Mesenchymal stem cell (in vitro differentiated cells and primary cell): ENCODE measurements at regions not wholly inside any gene's neighbourhood (a gene's known extent, or its start where the extent isn't known, plus 50 kb on each side); places are given as distances from the start of the nearest gene placed in this dataset.

Source experiments
- DNase-seq: peaks from one replicate; pipeline ENCODE4 v3.0.0-alpha.2; 2013
- H2AFZ ChIP-seq: one replicate; pipeline ENCODE4 v1.6.1; 2013; ENCODE audit warnings: low read depth, mild to moderate bottlenecking, control low read depth, inconsistent platforms, low read length, moderate library complexity
- H2AK5ac ChIP-seq: 2 replicates; pipeline ENCODE4 v1.6.1; 2013; ENCODE audit warnings: low read length, moderate library complexity, mild to moderate bottlenecking, inconsistent platforms; ENCODE audit not compliant: severe bottlenecking
- H2BK120ac ChIP-seq: one replicate; pipeline ENCODE4 v1.6.1; 2013; ENCODE audit warnings: low read depth, mild to moderate bottlenecking, inconsistent platforms, low read length, moderate library complexity
- H2BK12ac ChIP-seq, 2 experiments: one replicate each; pipeline ENCODE4 v1.6.1; 2013; ENCODE audit warnings: inconsistent platforms in 2 of 2, low read length in 2 of 2, mild to moderate bottlenecking in 2 of 2, moderate library complexity in 2 of 2, control low read depth in 1 of 2
- H2BK15ac ChIP-seq: one replicate; pipeline ENCODE4 v1.6.1; 2013; ENCODE audit warnings: mild to moderate bottlenecking, low read depth, inconsistent platforms; ENCODE audit not compliant: poor library complexity, severe bottlenecking
- H2BK5ac ChIP-seq: 2 replicates; pipeline ENCODE4 v1.6.1; 2013; ENCODE audit warnings: low read depth, mild to moderate bottlenecking, low read length, control low read depth, inconsistent platforms; ENCODE audit not compliant: poor library complexity, severe bottlenecking
- H3K14ac ChIP-seq, 2 experiments: one replicate each; pipeline ENCODE4 v1.6.1; 2013; ENCODE audit warnings: inconsistent platforms in 2 of 2, low read length in 2 of 2, control low read depth in 1 of 2, mild to moderate bottlenecking in 1 of 2, moderate library complexity in 1 of 2
- H3K18ac ChIP-seq, 2 experiments: one replicate each; pipeline ENCODE4 v1.6.1; 2013; ENCODE audit warnings: inconsistent platforms in 2 of 2, low read length in 2 of 2, control low read depth in 1 of 2, low read depth in 1 of 2, mild to moderate bottlenecking in 1 of 2
- H3K23ac ChIP-seq, 2 experiments: one replicate each; pipeline ENCODE4 v1.6.1; 2013; ENCODE audit warnings: inconsistent platforms in 2 of 2, low read length in 2 of 2, mild to moderate bottlenecking in 2 of 2, moderate library complexity in 2 of 2, control low read depth in 1 of 2
- H3K27ac ChIP-seq: 2 replicates; pipeline ENCODE4 v1.5.1; 2013; ENCODE audit warnings: mild to moderate bottlenecking, moderate library complexity, low read length, control low read depth, inconsistent platforms; ENCODE audit not compliant: poor library complexity, severe bottlenecking
- H3K27me3 ChIP-seq, 2 experiments: 2 replicates each; pipeline versions ENCODE4 v1.6.1 to v1.7.0; 2013; ENCODE audit warnings: low read length in 2 of 2, mild to moderate bottlenecking in 2 of 2, moderate library complexity in 2 of 2, control low read depth in 1 of 2, inconsistent platforms in 1 of 2; ENCODE audit not compliant: control insufficient read depth in 1 of 2, insufficient read depth in 1 of 2
- H3K36me3 ChIP-seq, 2 experiments: 2 replicates each; pipeline versions ENCODE4 v1.6.1 to v1.7.0; 2013; ENCODE audit warnings: low read length in 2 of 2, control low read depth in 1 of 2, inconsistent platforms in 1 of 2, low read depth in 1 of 2, mild to moderate bottlenecking in 1 of 2; ENCODE audit not compliant: insufficient read depth in 2 of 2, control insufficient read depth in 1 of 2
- H3K4ac ChIP-seq, 2 experiments: one replicate each; pipeline ENCODE4 v1.6.1; 2013; ENCODE audit warnings: inconsistent platforms in 2 of 2, low read length in 2 of 2, mild to moderate bottlenecking in 2 of 2, moderate library complexity in 2 of 2, control low read depth in 1 of 2, low read depth in 1 of 2
- H3K4me1 ChIP-seq: 2 replicates; pipeline ENCODE4 v1.6.1; 2013; ENCODE audit warnings: low read depth, low read length, control low read depth; ENCODE audit not compliant: control insufficient read depth, insufficient read depth
- H3K4me2 ChIP-seq: 2 replicates; pipeline ENCODE4 v1.6.1; 2013; ENCODE audit warnings: low read length, mild to moderate bottlenecking, inconsistent platforms; ENCODE audit not compliant: poor library complexity, severe bottlenecking
- H3K4me3 ChIP-seq, 2 experiments: 2 replicates each; pipeline versions ENCODE4 v1.5.1 to v1.7.0; 2013; ENCODE audit warnings: low read length in 2 of 2, mild to moderate bottlenecking in 2 of 2, control low read depth in 1 of 2, low read depth in 1 of 2; ENCODE audit not compliant: insufficient read depth in 1 of 2
- H3K79me1 ChIP-seq: replicated peaks from 2 replicates; pipeline ENCODE4 v1.6.1; 2013; ENCODE audit warnings: mild to moderate bottlenecking, control low read depth, low read length, inconsistent platforms; ENCODE audit not compliant: poor library complexity, severe bottlenecking
- H3K9ac ChIP-seq: 2 replicates; pipeline ENCODE4 v1.7.0; 2013; ENCODE audit warnings: mild to moderate bottlenecking, low read length, moderate library complexity
- H3K9me3 ChIP-seq: 2 replicates; pipeline ENCODE4 v1.7.0; 2013; ENCODE audit warnings: mild to moderate bottlenecking, low read length; ENCODE audit not compliant: control insufficient read depth
- H4K8ac ChIP-seq: one replicate; pipeline ENCODE4 v1.6.1; 2013; ENCODE audit warnings: inconsistent platforms, mild to moderate bottlenecking, low read length, moderate library complexity
- H4K91ac ChIP-seq: one replicate; pipeline ENCODE4 v1.6.1; 2013; ENCODE audit warnings: mild to moderate bottlenecking, low read length, inconsistent platforms
- WGBS: methylation state at CpG from one replicate; pipeline ENCODE4 v1.1.7; 2013; ENCODE audit warnings: mixed read lengths; 5-methylcytosine and 5-hydroxymethylcytosine counted together

GRCh38 chrX:22462959-22463358, 190.2 kb downstream of the CBLL2 start:
- Histone ChIP-seq H4K8ac (no peak overlapping the region), H3K23ac (no peak overlapping the region), H3K36me3 (no peaks in the 10 kb centered on the region), H3K27me3 (no peaks in the 10 kb centered on the region), H3K18ac (no peak overlapping the region), H3K9me3 (no peaks in the 10 kb centered on the region), H3K27ac (no peak overlapping the region), H3K79me1 (no peaks in the 10 kb centered on the region), H2BK5ac (no peak overlapping the region), H2BK12ac (no peak overlapping the region), H3K4me1 (no peaks in the 10 kb centered on the region), H3K4me3 (no peak overlapping the region), H2BK120ac (no peak overlapping the region), H2BK15ac (no peak overlapping the region), H3K4ac (no peak overlapping the region), H4K91ac (no peak overlapping the region), H3K4me2 (no peak overlapping the region), H2AFZ (no peak overlapping the region), H3K9ac (no peak overlapping the region), H3K14ac (no peak overlapping the region), H2AK5ac (no peak overlapping the region)
- WGBS = no CpG with 5 or more reads among the region's 2 CpGs
- no peak for DNase-seq

- H3K36me3 ChIP-seq = no peaks in the 10 kb centered on the region
- H2AFZ ChIP-seq = no peak overlapping the region
- no peak overlapping the region for H3K9ac ChIP-seq
- no peak overlapping the region for H3K18ac ChIP-seq
- H2BK120ac ChIP-seq = no peak overlapping the region
- H3K14ac ChIP-seq = no peak overlapping the region
- no peaks in the 10 kb centered on the region for H3K27me3 ChIP-seq
- WGBS = 95% methylated on average over 1 of the region's 2 CpGs
- no peak for DNase-seq
- no peaks in the 10 kb centered on the region for H3K9me3 ChIP-seq
- no peak overlapping the region for H3K27ac ChIP-seq
- no peak overlapping the region for H4K8ac ChIP-seq
- no peak overlapping the region for H3K4ac ChIP-seq
- H3K4me3 ChIP-seq = no peak overlapping the region
- H2BK12ac ChIP-seq = no peak overlapping the region
- H2AK5ac ChIP-seq = no peak overlapping the region
- no peak overlapping the region for H4K91ac ChIP-seq
- no peak overlapping the region for H2BK5ac ChIP-seq
- H3K4me1 ChIP-seq = no peaks in the 10 kb centered on the region
- no peaks in the 10 kb centered on the region for H3K79me1 ChIP-seq
- no peak overlapping the region for H2BK15ac ChIP-seq
- H3K23ac ChIP-seq = no peak overlapping the region
- H3K4me2 ChIP-seq = no peak overlapping the region
Measured at GRCh38 chrX:22467571-22467970, 194.9 kb downstream of the CBLL2 start.

GRCh38 chrX:22481436-22481835, 208.7 kb downstream of the CBLL2 start:
- no peak overlapping the region for H3K4me2 ChIP-seq
- no CpG with 5 or more reads among the region's 2 CpGs for WGBS
- H4K8ac ChIP-seq = no peak overlapping the region

GRCh38 chrX:22486296-22486695, 213.6 kb downstream of the CBLL2 start:
- Histone ChIP-seq H2BK120ac (no peak overlapping the region), H3K23ac (no peak overlapping the region), H2AK5ac (no peak overlapping the region), H3K27ac (no peak overlapping the region), H3K27me3 (no peaks in the 10 kb centered on the region), H3K4me2 (no peak overlapping the region), H3K4ac (no peak overlapping the region), H2BK15ac (no peak overlapping the region), H3K9ac (no peak overlapping the region), H3K79me1 (no peaks in the 10 kb centered on the region), H4K91ac (no peak overlapping the region), H3K14ac (no peak overlapping the region), H2BK12ac (no peak overlapping the region), H2BK5ac (no peak overlapping the region), H3K36me3 (no peaks in the 10 kb centered on the region), H3K18ac (no peak overlapping the region), H3K4me3 (no peak overlapping the region), H4K8ac (no peak overlapping the region), H3K9me3 (peaks cover 4% of the 10 kb centered on the region), H2AFZ (no peak overlapping the region), H3K4me1 (peaks cover 2% of the 10 kb centered on the region)
- WGBS = 93% methylated on average over 1 of the region's 6 CpGs
- no peak for DNase-seq

More at GRCh38 chrX:22481436-22481835, 208.7 kb downstream of the CBLL2 start:
- H3K79me1 ChIP-seq = no peaks in the 10 kb centered on the region
- no peak overlapping the region for H2BK120ac ChIP-seq
- H3K9me3 ChIP-seq = peaks cover 32% of the 10 kb centered on the region
- H2AK5ac ChIP-seq = no peak overlapping the region
- H3K4ac ChIP-seq = no peak overlapping the region
- H2BK15ac ChIP-seq = no peak overlapping the region
- no peaks in the 10 kb centered on the region for H3K36me3 ChIP-seq
- no peak for DNase-seq
- no peak overlapping the region for H2AFZ ChIP-seq
- no peaks in the 10 kb centered on the region for H3K27me3 ChIP-seq
- no peak overlapping the region for H3K18ac ChIP-seq
- H3K4me1 ChIP-seq = no peaks in the 10 kb centered on the region
- no peak overlapping the region for H3K4me3 ChIP-seq
- H3K23ac ChIP-seq = no peak overlapping the region
- H3K14ac ChIP-seq = no peak overlapping the region
- no peak overlapping the region for H4K91ac ChIP-seq
- no peak overlapping the region for H2BK12ac ChIP-seq
- H2BK5ac ChIP-seq = no peak overlapping the region
- H3K9ac ChIP-seq = no peak overlapping the region
- H3K27ac ChIP-seq = no peak overlapping the region
